ENCODE measurements at regions not wholly inside any gene's neighbourhood (a gene's known extent, or its start where the extent isn't known, plus 50 kb on each side); places are given as distances from the start of the nearest gene placed in this dataset.

- Histone ChIP-seq H2AFZ (ENCODE audit: low read length) (no peak overlapping the region), H3K4me3 (replicated peaks in 1 of 4; ENCODE audit: control extremely low read depth in 1 of 4, insufficient read depth in 1 of 4, low read depth in 3 of 4, low read length in 4 of 4) (no peak overlapping the region), H3K9me3 (ENCODE audit: control insufficient read depth, insufficient read depth, low read depth, low read length) (no peaks in the 10 kb centered on the region), H3K4me2 (ENCODE audit: extremely low read depth, insufficient read depth, low read length) (no peak overlapping the region), H3K27ac (ENCODE audit: insufficient read depth, low read length) (no peak overlapping the region), H3K79me2 (ENCODE audit: control insufficient read depth, insufficient read depth, low read length) (no peaks in the 10 kb centered on the region), H3K36me3 (ENCODE audit: control insufficient read depth, insufficient read depth, low read length) (no peaks in the 10 kb centered on the region), H4K20me1 (ENCODE audit: control insufficient read depth, extremely low read depth, insufficient read depth, low read length) (no peaks in the 10 kb centered on the region), H3K27me3 (ENCODE audit: control insufficient read depth, insufficient read depth, low read length) (no peaks in the 10 kb centered on the region), H3K9ac (ENCODE audit: insufficient read depth, low read length) (no peak overlapping the region), H3K4me1 (ENCODE audit: control insufficient read depth, extremely low read depth, insufficient read depth, low read length) (no peaks in the 10 kb centered on the region)
- no peak for DNase-seq (ENCODE audit: low read depth in 2 of 2)
- TF ChIP-seq, protein P1, sequence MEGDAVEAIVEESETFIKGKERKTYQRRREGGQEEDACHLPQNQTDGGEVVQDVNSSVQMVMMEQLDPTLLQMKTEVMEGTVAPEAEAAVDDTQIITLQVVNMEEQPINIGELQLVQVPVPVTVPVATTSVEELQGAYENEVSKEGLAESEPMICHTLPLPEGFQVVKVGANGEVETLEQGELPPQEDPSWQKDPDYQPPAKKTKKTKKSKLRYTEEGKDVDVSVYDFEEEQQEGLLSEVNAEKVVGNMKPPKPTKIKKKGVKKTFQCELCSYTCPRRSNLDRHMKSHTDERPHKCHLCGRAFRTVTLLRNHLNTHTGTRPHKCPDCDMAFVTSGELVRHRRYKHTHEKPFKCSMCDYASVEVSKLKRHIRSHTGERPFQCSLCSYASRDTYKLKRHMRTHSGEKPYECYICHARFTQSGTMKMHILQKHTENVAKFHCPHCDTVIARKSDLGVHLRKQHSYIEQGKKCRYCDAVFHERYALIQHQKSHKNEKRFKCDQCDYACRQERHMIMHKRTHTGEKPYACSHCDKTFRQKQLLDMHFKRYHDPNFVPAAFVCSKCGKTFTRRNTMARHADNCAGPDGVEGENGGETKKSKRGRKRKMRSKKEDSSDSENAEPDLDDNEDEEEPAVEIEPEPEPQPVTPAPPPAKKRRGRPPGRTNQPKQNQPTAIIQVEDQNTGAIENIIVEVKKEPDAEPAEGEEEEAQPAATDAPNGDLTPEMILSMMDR (conservative IDR thresholded peaks at IDR 0.05 in 1 of 2, IDR thresholded peaks at IDR 0.05 in 1 of 2; ENCODE audit: low read depth in 1 of 2, low read length in 2 of 2) = no peak
- no peak for TF ChIP-seq EZH2 (IDR thresholded peaks at IDR 0.05; ENCODE audit: low read length, missing control alignments)
These were observed 237.0 kb upstream of the RGS17 start for GRCh38 chr6:153368131-153368530.

DNA sequence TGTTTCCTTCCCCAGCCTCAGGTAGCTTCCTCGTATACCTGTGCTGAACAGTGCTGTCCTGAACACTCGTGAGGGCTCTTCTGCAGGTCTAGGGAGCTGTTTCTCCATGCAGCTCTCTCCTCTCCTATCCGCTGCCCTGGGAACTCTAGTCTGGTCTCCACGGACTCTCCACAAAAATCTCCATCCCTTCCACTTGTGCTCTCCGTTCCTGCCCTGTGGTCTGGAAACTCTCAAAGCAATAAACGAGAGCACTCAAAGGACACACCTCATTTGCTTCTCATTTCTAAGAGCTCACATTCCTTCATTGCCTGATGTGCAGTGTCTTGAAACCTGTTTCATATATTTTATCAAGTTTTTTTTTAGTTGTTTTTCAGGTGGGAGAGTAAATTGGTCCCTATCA is 235.9 kb upstream of the RGS17 start:
- Histone ChIP-seq H3K27me3 (ENCODE audit: control insufficient read depth, insufficient read depth, low read length) (no peaks in the 10 kb centered on the region), H3K79me2 (ENCODE audit: control insufficient read depth, insufficient read depth, low read length) (no peaks in the 10 kb centered on the region), H4K20me1 (ENCODE audit: control insufficient read depth, extremely low read depth, insufficient read depth, low read length) (no peaks in the 10 kb centered on the region), H3K36me3 (ENCODE audit: control insufficient read depth, insufficient read depth, low read length) (no peaks in the 10 kb centered on the region), H3K4me1 (ENCODE audit: control insufficient read depth, extremely low read depth, insufficient read depth, low read length) (no peaks in the 10 kb centered on the region), H3K27ac (ENCODE audit: insufficient read depth, low read length) (no peak overlapping the region), H3K4me3 (replicated peaks in 1 of 4; ENCODE audit: control extremely low read depth in 1 of 4, insufficient read depth in 1 of 4, low read depth in 3 of 4, low read length in 4 of 4) (no peak overlapping the region), H2AFZ (ENCODE audit: low read length) (no peak overlapping the region), H3K9me3 (ENCODE audit: control insufficient read depth, insufficient read depth, low read depth, low read length) (no peaks in the 10 kb centered on the region), H3K9ac (ENCODE audit: insufficient read depth, low read length) (no peak overlapping the region), H3K4me2 (ENCODE audit: extremely low read depth, insufficient read depth, low read length) (no peak overlapping the region)
- no peak for TF ChIP-seq EZH2 (IDR thresholded peaks at IDR 0.05; ENCODE audit: low read length, missing control alignments)
- TF ChIP-seq, protein P1 (conservative IDR thresholded peaks at IDR 0.05 in 1 of 2, IDR thresholded peaks at IDR 0.05 in 1 of 2; ENCODE audit: low read depth in 1 of 2, low read length in 2 of 2) = no peak
- DNase-seq (ENCODE audit: low read depth in 2 of 2) = no peak

DNA sequence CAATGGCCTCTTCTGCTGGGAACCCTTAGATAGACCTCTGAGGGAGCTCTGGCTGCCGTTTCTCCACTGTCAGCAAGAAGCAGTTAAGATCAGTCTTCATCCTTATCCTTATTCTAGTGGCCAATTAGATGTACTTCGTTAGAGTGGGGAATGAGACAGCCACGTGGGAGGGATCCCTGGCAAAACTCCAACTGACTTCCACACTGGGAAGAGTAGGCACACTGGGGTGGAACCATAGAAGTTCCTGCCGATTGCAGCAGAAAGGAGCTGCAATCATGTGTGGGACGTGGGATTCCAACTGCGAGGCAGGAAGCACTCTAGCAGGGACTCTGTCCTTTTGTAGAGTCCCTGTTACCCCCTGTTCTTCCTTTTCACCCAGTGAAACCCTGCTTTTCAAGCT is 226.3 kb upstream of the RGS17 start:
- H3K36me3 ChIP-seq (ENCODE audit: control insufficient read depth, insufficient read depth, low read length) = no peaks in the 10 kb centered on the region
- no peak overlapping the region for H2AFZ ChIP-seq (ENCODE audit: low read length)
- no peaks in the 10 kb centered on the region for H3K27me3 ChIP-seq (ENCODE audit: control insufficient read depth, insufficient read depth, low read length)
- no peaks in the 10 kb centered on the region for H3K4me1 ChIP-seq (ENCODE audit: control insufficient read depth, extremely low read depth, insufficient read depth, low read length)
- no peaks in the 10 kb centered on the region for H4K20me1 ChIP-seq (ENCODE audit: control insufficient read depth, extremely low read depth, insufficient read depth, low read length)
- TF ChIP-seq, protein P1 (conservative IDR thresholded peaks at IDR 0.05 in 1 of 2, IDR thresholded peaks at IDR 0.05 in 1 of 2; ENCODE audit: low read depth in 1 of 2, low read length in 2 of 2) = no peak
- no peak for TF ChIP-seq EZH2 (IDR thresholded peaks at IDR 0.05; ENCODE audit: low read length, missing control alignments)
- H3K9ac ChIP-seq (ENCODE audit: insufficient read depth, low read length) = no peak overlapping the region
- no peaks in the 10 kb centered on the region for H3K79me2 ChIP-seq (ENCODE audit: control insufficient read depth, insufficient read depth, low read length)
- no peak overlapping the region for H3K27ac ChIP-seq (ENCODE audit: insufficient read depth, low read length)
- no peak overlapping the region for H3K4me3 ChIP-seq (replicated peaks in 1 of 4; ENCODE audit: control extremely low read depth in 1 of 4, insufficient read depth in 1 of 4, low read depth in 3 of 4, low read length in 4 of 4)
- no peaks in the 10 kb centered on the region for H3K9me3 ChIP-seq (ENCODE audit: control insufficient read depth, insufficient read depth, low read depth, low read length)
- no peak overlapping the region for H3K4me2 ChIP-seq (ENCODE audit: extremely low read depth, insufficient read depth, low read length)
- no peak for DNase-seq (ENCODE audit: low read depth in 2 of 2)

All from fibroblast of lung (primary cell).